Subcutaneous abdominal adipose tissue (tissue), 5 donors: ENCODE measurements at regions not wholly inside any gene's neighbourhood (a gene's known extent, or its start where the extent isn't known, plus 50 kb on each side); places are given as distances from the start of the nearest gene placed in this dataset.

ENCODE experiments used
- H3K27ac ChIP-seq: one replicate; pipeline ENCODE4 v1.7.0; 2013; ENCODE audit warnings: low read depth, mild to moderate bottlenecking, inconsistent platforms, low read length, moderate library complexity
- H3K27me3 ChIP-seq, 5 donors: one replicate each; pipeline ENCODE4 v1.7.0; 2013; ENCODE audit warnings: low read length in 5 of 5, inconsistent platforms in 1 of 5; ENCODE audit not compliant: control insufficient read depth in 5 of 5, insufficient read depth in 4 of 5
- H3K36me3 ChIP-seq, 5 donors: one replicate each; pipeline ENCODE4 v1.7.0; 2013; ENCODE audit warnings: low read length in 5 of 5; ENCODE audit not compliant: control insufficient read depth in 5 of 5, insufficient read depth in 5 of 5
- H3K4me1 ChIP-seq, 5 donors: one replicate each; pipeline ENCODE4 v1.7.0; 2013; ENCODE audit warnings: low read length in 5 of 5, mild to moderate bottlenecking in 3 of 5, moderate library complexity in 1 of 5; ENCODE audit not compliant: control insufficient read depth in 5 of 5, insufficient read depth in 5 of 5
- H3K4me3 ChIP-seq, 5 donors: one replicate each; pipeline ENCODE4 v1.7.0; 2013; ENCODE audit warnings: low read length in 5 of 5, low read depth in 1 of 5
- H3K9ac ChIP-seq, 5 donors: one replicate each; pipeline ENCODE4 v1.7.0; 2013; ENCODE audit warnings: low read length in 5 of 5, mild to moderate bottlenecking in 4 of 5, moderate library complexity in 3 of 5
- H3K9me3 ChIP-seq, 5 donors: one replicate each; pipeline ENCODE4 v1.7.0; 2013; ENCODE audit warnings: low read length in 5 of 5; ENCODE audit not compliant: control insufficient read depth in 5 of 5
- donor health status: healthy.
- donor health status: healthy.
- donor health status: healthy.
- donor health status: healthy.
- donor health status: healthy.

GRCh38 chr19:30158893-30159245 is 213.3 kb upstream of the ZNF536 start:
- peaks cover 3 to 9% (median 3%) of the 10 kb centered on the region in 5 donors for H3K27me3 ChIP-seq
- peaks cover 0 to 3% (median 0%) of the 10 kb centered on the region in 5 donors for H3K9me3 ChIP-seq
- no peaks in the 10 kb centered on the region for H3K36me3 ChIP-seq
- H3K9ac ChIP-seq = no peak overlapping the region
- no peak overlapping the region for H3K4me3 ChIP-seq
- no peak overlapping the region for H3K27ac ChIP-seq
- H3K4me1 ChIP-seq = no peaks in the 10 kb centered on the region

GRCh38 chr19:30159636-30160035 is 212.5 kb upstream of the ZNF536 start:
- Histone ChIP-seq H3K9ac (no peak overlapping the region), H3K4me1 (no peaks in the 10 kb centered on the region), H3K9me3 (peaks cover 0 to 3% (median 0%) of the 10 kb centered on the region in 5 donors), H3K36me3 (no peaks in the 10 kb centered on the region), H3K27me3 (peaks cover 3 to 9% (median 4%) of the 10 kb centered on the region in 5 donors), H3K27ac (no peak overlapping the region), H3K4me3 (no peak overlapping the region)

- H3K27ac ChIP-seq = no peak overlapping the region
- H3K4me3 ChIP-seq = no peak overlapping the region
- peaks cover 0 to 6% (median 0%) of the 10 kb centered on the region in 5 donors for H3K9me3 ChIP-seq
- H3K36me3 ChIP-seq = no peaks in the 10 kb centered on the region
- H3K9ac ChIP-seq = no peak overlapping the region
- peaks cover 3 to 13% (median 5%) of the 10 kb centered on the region in 5 donors for H3K27me3 ChIP-seq
- no peaks in the 10 kb centered on the region for H3K4me1 ChIP-seq
Observed at GRCh38 chr19:30160426-30160825, 211.8 kb upstream of the ZNF536 start.

DNA sequence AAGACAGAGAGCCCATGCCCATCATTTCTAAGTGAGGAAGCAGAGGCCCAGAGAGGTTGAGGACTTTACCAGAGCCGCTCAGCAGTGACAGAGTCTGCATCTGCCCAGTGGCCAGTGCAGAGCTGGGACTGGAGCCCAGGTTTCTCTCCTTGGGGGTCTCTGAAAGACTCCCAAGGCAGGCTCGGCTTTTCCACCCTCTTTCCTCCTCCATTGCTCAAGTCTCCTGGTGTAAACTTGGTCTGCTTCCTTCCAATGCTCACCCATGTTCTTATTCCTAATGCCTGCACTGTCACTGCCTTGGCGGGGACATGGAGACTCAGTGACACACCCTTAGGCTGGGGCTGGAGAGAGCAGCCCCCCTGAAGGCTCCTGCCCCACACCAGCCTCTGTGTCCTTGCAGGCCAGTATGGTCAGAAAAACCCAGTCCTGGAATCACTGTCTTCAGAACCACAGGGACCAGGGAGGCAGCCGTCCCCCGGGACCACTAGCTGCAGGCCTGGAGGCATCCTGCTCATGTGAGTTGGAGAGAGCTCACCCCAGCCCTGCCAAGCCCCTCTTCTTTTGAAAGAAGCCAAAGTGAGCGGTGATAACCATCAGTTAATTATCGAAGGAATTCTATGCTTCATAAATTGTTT is 211.0 kb upstream of the ZNF536 start:
- Histone ChIP-seq H3K4me3 (no peak overlapping the region), H3K9ac (no peak overlapping the region), H3K27ac (no peak overlapping the region), H3K27me3 (peaks cover 3 to 13% (median 5%) of the 10 kb centered on the region in 5 donors), H3K9me3 (peaks cover 0 to 6% (median 0%) of the 10 kb centered on the region in 5 donors), H3K4me1 (no peaks in the 10 kb centered on the region), H3K36me3 (no peaks in the 10 kb centered on the region)

- H3K9ac ChIP-seq = no peak overlapping the region
- no peak overlapping the region for H3K27ac ChIP-seq
- no peaks in the 10 kb centered on the region for H3K36me3 ChIP-seq
- H3K9me3 ChIP-seq = peaks cover 0 to 6% (median 0%) of the 10 kb centered on the region in 5 donors
- no peaks in the 10 kb centered on the region for H3K4me1 ChIP-seq
- no peak overlapping the region for H3K4me3 ChIP-seq
- peaks cover 2 to 10% (median 4%) of the 10 kb centered on the region in 5 donors for H3K27me3 ChIP-seq
Observed at GRCh38 chr19:30161770-30162169, 210.4 kb upstream of the ZNF536 start.

DNA sequence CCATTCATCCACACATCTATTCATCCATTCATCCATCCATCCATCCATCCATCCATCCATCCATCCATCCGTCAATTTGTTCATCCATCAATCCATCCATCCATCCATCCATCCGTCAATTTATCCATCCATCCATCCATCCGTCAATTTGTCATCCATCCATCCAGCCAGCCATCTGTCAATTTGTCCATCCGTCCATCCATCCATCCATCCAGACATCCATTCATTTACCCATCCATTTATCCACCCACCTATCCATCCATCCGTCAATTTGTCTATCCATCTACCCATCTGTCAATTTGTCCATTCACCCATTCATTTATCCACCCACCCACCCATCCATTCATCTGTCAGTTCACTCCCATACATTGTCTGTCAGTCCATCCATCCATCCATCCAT is 209.5 kb upstream of the ZNF536 start:
- Histone ChIP-seq H3K27me3 (peaks cover 0 to 7% (median 4%) of the 10 kb centered on the region in 5 donors), H3K9me3 (peaks cover 0 to 6% (median 0%) of the 10 kb centered on the region in 5 donors), H3K9ac (no peak overlapping the region), H3K36me3 (no peaks in the 10 kb centered on the region), H3K4me3 (no peak overlapping the region), H3K27ac (no peak overlapping the region), H3K4me1 (no peaks in the 10 kb centered on the region)

DNA sequence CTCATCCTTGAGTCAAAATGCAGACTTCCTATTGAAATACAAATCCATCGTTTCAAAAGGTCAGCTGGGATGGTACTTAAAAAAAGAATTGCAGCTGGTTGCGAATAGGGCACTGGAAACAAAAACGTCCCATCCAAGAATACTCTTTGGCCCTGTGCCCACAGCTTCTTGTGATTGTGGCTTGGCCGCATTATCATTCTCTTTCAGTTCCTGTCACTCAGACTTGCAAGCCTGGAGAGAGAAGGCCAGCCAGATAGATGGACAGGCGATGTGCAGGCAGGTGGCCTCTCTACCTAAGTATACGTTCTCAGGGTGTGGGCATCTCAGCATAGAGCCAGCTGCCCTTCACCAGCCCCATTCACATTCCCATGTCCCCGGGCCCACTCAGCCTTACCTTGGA is 208.5 kb upstream of the ZNF536 start:
- Histone ChIP-seq H3K9ac (no peak overlapping the region), H3K27me3 (peaks cover 0 to 7% (median 4%) of the 10 kb centered on the region in 5 donors), H3K9me3 (peaks cover 0 to 6% (median 0%) of the 10 kb centered on the region in 5 donors)

GRCh38 chr19:30165228-30165813 is 206.9 kb upstream of the ZNF536 start:
- H3K27me3 ChIP-seq = peaks cover 0 to 8% (median 4%) of the 10 kb centered on the region in 5 donors
- no peak overlapping the region for H3K27ac ChIP-seq
- peaks cover 0 to 3% (median 0%) of the 10 kb centered on the region in 5 donors for H3K9me3 ChIP-seq
- H3K36me3 ChIP-seq = no peaks in the 10 kb centered on the region
- no peak overlapping the region for H3K4me3 ChIP-seq
- H3K9ac ChIP-seq = no peak overlapping the region
- H3K4me1 ChIP-seq = no peaks in the 10 kb centered on the region

More for the DNA sequence above, 208.5 kb upstream of the ZNF536 start:
- Histone ChIP-seq H3K27ac (no peak overlapping the region), H3K4me1 (no peaks in the 10 kb centered on the region), H3K4me3 (no peak overlapping the region), H3K36me3 (no peaks in the 10 kb centered on the region)

GRCh38 chr19:30167206-30167868 is 204.8 kb upstream of the ZNF536 start:
- H3K4me3 ChIP-seq = no peak overlapping the region
- H3K4me1 ChIP-seq = no peaks in the 10 kb centered on the region
- peaks cover 0 to 8% (median 4%) of the 10 kb centered on the region in 5 donors for H3K27me3 ChIP-seq
- H3K9ac ChIP-seq = no peak overlapping the region
- H3K27ac ChIP-seq = no peak overlapping the region
- H3K36me3 ChIP-seq = no peaks in the 10 kb centered on the region
- peaks cover 0 to 5% (median 0%) of the 10 kb centered on the region in 5 donors for H3K9me3 ChIP-seq

DNA sequence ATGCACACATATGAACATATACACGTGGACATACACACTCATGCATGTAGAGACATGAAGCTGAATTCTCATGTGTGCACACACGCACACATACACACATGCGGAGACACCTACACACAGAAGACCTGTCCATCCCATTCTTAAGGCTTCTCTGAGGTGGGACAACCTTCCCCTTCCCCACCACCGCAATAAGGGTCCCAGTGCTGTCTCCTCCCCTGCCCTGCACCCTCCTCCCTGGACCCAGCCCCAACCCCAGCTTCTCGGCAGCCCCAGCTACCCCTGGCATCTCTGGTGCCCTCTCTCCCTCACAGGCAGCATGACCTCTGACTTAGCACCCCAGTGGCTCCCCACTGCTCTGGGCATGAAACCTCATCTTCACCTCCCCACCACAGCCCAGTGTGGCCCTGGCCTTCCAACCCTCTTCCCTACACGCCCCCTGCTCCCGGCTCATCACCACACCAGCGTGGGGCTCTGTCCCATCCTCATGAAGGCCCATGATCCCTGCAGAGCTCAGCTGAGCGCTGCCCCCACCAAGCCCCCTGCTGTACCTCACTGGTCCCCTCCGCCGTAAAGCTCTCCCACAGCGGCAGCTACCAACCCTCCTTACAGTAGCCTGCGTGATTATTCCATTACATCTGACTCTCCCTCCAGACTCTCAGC is 204.1 kb upstream of the ZNF536 start:
- no peaks in the 10 kb centered on the region for H3K4me1 ChIP-seq
- H3K36me3 ChIP-seq = no peaks in the 10 kb centered on the region
- H3K27ac ChIP-seq = no peak overlapping the region
- H3K4me3 ChIP-seq = no peak overlapping the region
- H3K27me3 ChIP-seq = peaks cover 0 to 13% (median 4%) of the 10 kb centered on the region in 5 donors
- no peak overlapping the region for H3K9ac ChIP-seq
- H3K9me3 ChIP-seq = peaks cover 0 to 5% (median 0%) of the 10 kb centered on the region in 5 donors
